GM19324 (cell line): ENCODE measurements at regions not wholly inside any gene's neighbourhood (a gene's known extent, or its start where the extent isn't known, plus 50 kb on each side); places are given as distances from the start of the nearest gene placed in this dataset.

Experiments
- ATAC-seq: cut with Tn5 transposase; IDR thresholded peaks from one replicate; pipeline ENCODE4 v1.9.1; 2021; ENCODE audit warnings: mild to moderate bottlenecking, moderate library complexity; ENCODE audit not compliant: unreplicated experiment, low FRiP score

- no peak for ATAC-seq
Observed at GRCh38 chr2:144965172-144965571, 445.3 kb upstream of the ZEB2 start.

- no peak for ATAC-seq
Observed at GRCh38 chr2:144963031-144963430, 443.1 kb upstream of the ZEB2 start.

DNA sequence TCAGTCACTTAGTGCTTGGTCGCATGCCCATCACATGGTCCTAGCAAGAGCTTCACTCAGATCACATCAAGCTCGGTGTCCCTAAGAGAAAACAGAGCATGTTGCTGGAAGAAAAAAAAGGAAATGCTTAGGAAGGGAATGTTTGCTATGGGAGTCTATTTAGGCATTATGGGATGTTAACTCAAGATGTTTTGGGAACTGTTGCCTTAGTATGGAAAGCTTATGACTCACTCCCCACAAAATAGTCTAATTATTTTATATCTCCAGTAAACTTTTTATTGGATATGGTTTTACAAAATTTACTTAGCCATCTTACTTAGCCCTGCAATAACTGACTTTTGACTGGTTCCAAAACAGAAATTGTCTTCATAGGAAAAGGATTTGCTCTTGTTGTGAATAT is 439.5 kb upstream of the ZEB2 start:
- no peak for ATAC-seq

DNA sequence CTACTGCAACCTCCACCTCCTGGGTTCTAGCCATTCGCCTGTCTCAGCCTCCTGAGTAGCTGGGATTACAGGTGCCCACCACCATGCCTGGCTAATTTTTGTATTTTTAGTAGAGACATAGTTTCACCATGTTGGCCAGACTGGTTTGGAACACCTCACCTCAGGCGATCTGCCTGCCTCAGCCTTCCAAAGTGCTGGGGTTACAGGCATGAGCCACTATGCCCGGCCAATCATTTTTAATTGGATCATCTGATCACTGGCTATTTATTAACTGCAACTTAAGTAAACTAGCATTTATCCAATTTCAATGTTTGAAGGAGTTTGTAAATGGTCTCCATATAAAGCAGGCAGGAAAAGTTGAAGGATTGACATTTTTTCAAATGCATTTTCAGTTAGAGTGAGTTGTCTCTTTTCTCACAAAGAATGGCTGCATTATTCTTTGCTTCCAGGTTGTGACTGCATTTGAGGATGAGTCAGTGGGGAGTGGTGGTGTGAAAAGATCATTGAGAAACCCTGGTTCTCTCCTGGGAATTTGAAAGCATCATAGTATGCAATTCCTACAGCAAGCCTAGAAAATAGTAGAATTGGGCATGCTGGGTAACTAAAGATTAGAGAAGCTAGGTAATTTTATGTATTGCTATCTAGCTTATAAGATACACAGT is 431.1 kb upstream of the ZEB2 start:
- no peak for ATAC-seq

DNA sequence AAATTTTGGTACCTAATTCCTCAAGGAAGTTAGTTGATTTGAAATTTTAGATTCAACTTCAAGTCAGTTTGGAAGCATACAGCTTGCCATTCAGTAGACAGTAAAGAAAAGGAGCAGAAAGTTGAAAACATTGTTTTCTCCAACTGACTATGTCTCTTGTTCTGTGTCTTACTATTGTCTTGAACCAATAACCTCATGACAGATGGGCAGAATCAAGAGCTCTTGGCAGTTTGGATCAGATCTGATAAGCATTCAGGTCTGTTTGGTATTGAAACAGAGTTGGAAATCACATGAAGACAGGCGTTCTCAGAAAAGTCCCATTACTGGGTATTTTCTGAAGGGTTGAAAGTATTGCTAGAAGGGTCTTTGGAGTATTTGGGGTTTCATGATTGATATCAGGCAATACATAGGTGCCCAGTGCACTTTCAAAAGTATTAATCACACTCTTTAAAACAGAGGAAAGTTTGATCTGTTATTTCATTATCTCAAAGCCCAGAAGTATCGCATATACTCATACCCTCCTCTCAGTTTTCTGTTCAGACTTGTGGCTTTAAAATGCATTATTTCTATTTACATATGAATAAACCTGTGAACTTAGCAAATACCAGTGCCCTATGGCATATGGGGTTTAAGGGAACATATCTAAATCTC is 428.4 kb upstream of the ZEB2 start:
- ATAC-seq: no peak

DNA sequence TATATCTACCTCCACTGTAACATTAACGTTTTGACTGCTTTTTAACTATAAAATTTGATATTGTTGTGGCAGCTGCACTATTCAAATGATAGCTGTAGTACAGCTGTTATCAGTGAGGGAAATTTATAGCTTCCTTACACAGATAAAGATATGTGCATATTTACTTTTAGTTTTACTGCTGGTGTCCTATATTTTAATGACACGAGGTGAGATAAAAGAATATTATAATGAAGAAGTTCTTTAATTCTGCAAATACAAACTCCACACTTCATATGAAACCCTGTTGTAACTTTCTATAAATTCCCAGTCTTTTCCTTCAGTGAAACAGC is 427.8 kb upstream of the ZEB2 start:
- ATAC-seq: no peak

GRCh38 chr2:144946263-144946662 is 426.3 kb upstream of the ZEB2 start:
- no peak for ATAC-seq

GRCh38 chr2:144944546-144945220 is 424.8 kb upstream of the ZEB2 start:
- ATAC-seq: no peak

- ATAC-seq: no peak
Observed at GRCh38 chr2:144943986-144944385, 424.1 kb upstream of the ZEB2 start.

GRCh38 chr2:144943293-144943941 is 423.5 kb upstream of the ZEB2 start:
- no peak for ATAC-seq

GRCh38 chr2:144942516-144943256 is 422.8 kb upstream of the ZEB2 start:
- no peak for ATAC-seq

- ATAC-seq: no peak
Observed at GRCh38 chr2:144941743-144942488, 422.0 kb upstream of the ZEB2 start.

GRCh38 chr2:144939590-144939989 is 419.7 kb upstream of the ZEB2 start:
- ATAC-seq: no peak

DNA sequence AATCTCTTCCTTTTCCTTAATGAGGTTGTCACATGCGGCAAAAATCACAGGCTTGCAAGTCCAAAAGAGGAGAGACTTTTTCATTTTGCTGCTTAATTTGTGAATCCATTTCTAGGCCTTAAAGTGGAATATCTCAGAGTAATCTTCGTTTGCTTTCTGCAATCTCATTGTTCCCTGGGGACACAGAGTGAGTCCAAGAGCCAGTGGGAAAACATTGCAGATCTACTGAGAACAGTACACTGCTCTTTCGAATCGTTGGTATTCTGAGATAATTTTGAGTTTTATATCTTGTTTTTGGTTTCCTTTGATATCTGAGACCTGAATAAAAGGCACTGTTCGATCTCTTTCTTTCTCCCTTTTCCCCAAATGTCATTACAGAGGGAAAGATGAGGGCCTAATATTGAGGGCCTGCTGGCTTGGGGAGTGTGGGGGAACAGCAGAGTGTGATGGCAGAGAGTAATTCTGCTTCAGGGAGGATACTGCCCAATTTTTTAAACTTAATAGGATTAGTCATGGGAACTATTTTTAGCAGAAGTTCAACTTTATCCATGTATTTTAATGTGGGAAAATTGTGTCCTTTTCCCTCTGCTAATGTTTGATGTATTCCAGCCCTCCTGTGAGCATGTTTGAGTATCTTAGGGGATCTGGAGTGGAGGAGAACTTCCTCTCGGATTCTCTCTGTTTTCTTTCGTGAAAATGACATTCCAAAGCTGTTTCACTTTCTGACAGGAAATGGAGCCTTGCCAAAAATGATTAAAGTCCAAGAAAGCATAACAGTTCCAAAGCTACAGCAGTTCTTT is 418.2 kb upstream of the ZEB2 start:
- no peak for ATAC-seq

DNA sequence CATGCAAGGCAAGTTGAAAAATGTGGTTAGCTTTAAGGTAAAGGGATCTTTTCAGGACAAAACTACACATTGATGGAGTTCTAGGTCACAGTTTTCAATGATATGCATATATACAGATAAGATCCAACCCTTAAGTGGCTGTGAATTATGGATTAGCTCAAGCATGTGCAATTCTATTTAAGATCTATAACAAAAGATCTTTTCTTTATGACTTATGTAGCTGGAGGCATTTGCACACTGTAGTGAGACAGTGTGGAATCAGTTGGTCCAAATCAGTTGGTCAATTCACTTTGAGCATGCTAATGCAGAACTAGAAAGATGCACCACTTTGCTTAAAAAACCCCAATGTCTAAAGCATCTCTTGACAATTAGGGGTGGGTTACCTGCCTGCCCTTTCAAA is 417.1 kb upstream of the ZEB2 start:
- ATAC-seq: no peak

DNA sequence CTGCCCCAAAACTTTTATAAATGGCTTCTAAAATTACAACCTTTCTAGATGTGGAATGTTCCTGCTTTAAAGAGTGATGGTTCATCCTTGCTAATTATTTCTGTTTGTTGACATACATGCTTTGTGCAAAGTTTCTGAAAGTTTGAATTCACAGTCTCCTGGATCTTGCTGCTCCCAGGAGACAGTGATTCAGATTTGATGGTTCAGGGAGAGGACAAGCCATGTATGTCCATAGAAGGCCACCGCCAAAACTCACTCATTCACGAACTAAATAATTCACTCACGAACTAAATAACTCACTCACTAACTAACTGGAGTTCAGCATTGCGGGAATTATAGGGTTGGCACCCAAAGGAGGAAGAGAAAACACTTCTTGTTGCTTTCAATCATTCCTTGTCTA is 416.5 kb upstream of the ZEB2 start:
- ATAC-seq: no peak

- ATAC-seq: no peak
Observed at GRCh38 chr2:144935736-144936135, 415.8 kb upstream of the ZEB2 start.

DNA sequence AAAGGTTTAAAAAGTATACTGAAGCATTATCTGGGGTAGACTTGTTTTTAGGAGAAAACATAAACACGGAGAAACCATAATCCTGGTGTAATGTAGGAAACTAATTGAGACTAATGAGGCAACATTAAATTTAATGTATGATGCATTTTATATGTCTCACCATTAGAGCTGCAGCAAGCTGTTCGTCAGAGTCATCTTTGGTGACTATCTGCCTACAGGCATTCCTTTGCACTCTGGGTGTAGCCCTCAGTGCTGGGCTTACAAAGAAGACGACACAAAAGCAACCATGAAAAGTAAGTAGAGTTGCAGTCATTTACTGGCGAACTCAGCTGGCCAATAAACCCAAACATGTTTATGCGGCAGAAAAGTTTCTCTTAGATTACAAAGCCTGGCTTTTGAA is 415.3 kb upstream of the ZEB2 start:
- no peak for ATAC-seq

- ATAC-seq: no peak
Observed at GRCh38 chr2:144931960-144932359, 412.0 kb upstream of the ZEB2 start.
